H1 (cell line): ENCODE measurements at regions not wholly inside any gene's neighbourhood (a gene's known extent, or its start where the extent isn't known, plus 50 kb on each side); places are given as distances from the start of the nearest gene placed in this dataset.

ENCODE experiments used
- ATF3 ChIP-seq: IDR thresholded peaks from 2 replicates; pipeline ENCODE4 v1.6.1; 2011; ENCODE audit warnings: low read depth, mild to moderate bottlenecking, low read length; ENCODE audit not compliant: insufficient read depth
- CTCF ChIP-seq, 3 experiments: IDR thresholded peaks; 1 replicate in 2 of 3; 2 replicates in 1 of 3; pipeline versions ENCODE4 v1.5.1 to v1.6.1; 2011; ENCODE audit warnings: low read length in 3 of 3, mild to moderate bottlenecking in 3 of 3, inconsistent platforms in 2 of 3, low read depth in 1 of 3, moderate library complexity in 1 of 3; ENCODE audit not compliant: insufficient read depth in 1 of 3; ENCODE audit errors: control extremely low read depth in 1 of 3
- EGR1 ChIP-seq: IDR thresholded peaks from 2 replicates; pipeline ENCODE4 v1.6.1; 2011; ENCODE audit warnings: low read depth, low read length, borderline replicate concordance
- GABPA ChIP-seq: IDR thresholded peaks from 2 replicates; pipeline ENCODE4 v1.6.1; 2011; ENCODE audit warnings: mild to moderate bottlenecking, low read length, moderate library complexity, borderline replicate concordance; ENCODE audit not compliant: insufficient read depth
- SIN3A ChIP-seq, 2 experiments: IDR thresholded peaks in 1 of 2; conservative IDR thresholded peaks in 1 of 2; 2 replicates each; pipeline ENCODE4 v1.6.1; 2011 to 2012; ENCODE audit warnings: low read length in 2 of 2, improper control_type of control experiment in 1 of 2, low read depth in 1 of 2, mild to moderate bottlenecking in 1 of 2
- SIX5 ChIP-seq: IDR thresholded peaks from 2 replicates; pipeline ENCODE4 v1.6.1; 2011; ENCODE audit warnings: mild to moderate bottlenecking, low read depth, low read length
- TF ChIP-seq, protein P1 (sequence below): IDR thresholded peaks from 2 replicates; pipeline ENCODE4 v1.6.1; 2011; ENCODE audit warnings: low read length, improper control_type of control experiment

DNA sequence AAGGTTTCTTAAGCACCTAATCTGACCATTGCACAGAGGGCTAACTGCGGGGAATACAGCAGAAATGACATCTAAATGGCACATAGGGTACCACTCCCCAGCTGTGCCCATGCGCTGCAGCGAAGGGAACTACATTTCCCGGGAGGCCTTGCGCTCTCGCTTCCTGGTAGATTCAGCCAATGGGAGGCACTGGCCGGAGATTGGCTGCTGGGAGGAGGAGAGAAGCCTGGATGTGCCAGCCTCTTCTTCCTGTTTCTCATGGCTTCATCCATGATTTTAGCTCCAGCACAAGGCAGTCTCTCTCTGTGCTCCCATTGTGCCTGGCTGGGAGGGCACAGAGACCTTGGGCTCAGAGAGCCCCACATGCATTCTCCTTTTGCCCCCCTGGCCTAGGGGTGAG, 101.7 kb upstream of the FOXA2 start:
- no peak for TF ChIP-seq ATF3
- TF ChIP-seq GABPA, result no peak
- TF ChIP-seq EGR1, result no peak
- no peak for TF ChIP-seq SIN3A (conservative IDR thresholded peaks at IDR 0.05 in 1 of 2, IDR thresholded peaks at IDR 0.05 in 1 of 2; ENCODE audit: low read depth in 1 of 2, low read length in 2 of 2)
- TF ChIP-seq, protein P1, sequence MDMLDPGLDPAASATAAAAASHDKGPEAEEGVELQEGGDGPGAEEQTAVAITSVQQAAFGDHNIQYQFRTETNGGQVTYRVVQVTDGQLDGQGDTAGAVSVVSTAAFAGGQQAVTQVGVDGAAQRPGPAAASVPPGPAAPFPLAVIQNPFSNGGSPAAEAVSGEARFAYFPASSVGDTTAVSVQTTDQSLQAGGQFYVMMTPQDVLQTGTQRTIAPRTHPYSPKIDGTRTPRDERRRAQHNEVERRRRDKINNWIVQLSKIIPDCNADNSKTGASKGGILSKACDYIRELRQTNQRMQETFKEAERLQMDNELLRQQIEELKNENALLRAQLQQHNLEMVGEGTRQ, result no peak
- TF ChIP-seq CTCF (IDR thresholded peaks at IDR 0.05; ENCODE audit: control extremely low read depth in 1 of 3, insufficient read depth in 1 of 3, low read depth in 1 of 3, low read length in 3 of 3), result no peak
- peak; percentile 84 for TF ChIP-seq SIX5
